K562 (cell line): ENCODE measurements at regions not wholly inside any gene's neighbourhood (a gene's known extent, or its start where the extent isn't known, plus 50 kb on each side); places are given as distances from the start of the nearest gene placed in this dataset.

Experiments used
- CTCF ChIP-seq, 3 experiments: IDR thresholded peaks in 2 of 3; conservative IDR thresholded peaks in 1 of 3; 2 replicates each; pipeline ENCODE4 v1.5.1; 2011 to 2012; ENCODE audit warnings: low read length in 3 of 3, mild to moderate bottlenecking in 3 of 3, control low read depth in 2 of 3, improper control_type of control experiment in 1 of 3, inconsistent platforms in 1 of 3, low read depth in 1 of 3, mixed read lengths in 1 of 3, moderate library complexity in 1 of 3; ENCODE audit not compliant: insufficient read depth in 2 of 3
- GATAD2B ChIP-seq: fragments of 450-650 bp; IDR thresholded peaks from 2 replicates; pipeline ENCODE4 v1.6.1; 2017; ENCODE audit warnings: mild to moderate bottlenecking, borderline replicate concordance
- RCOR1 ChIP-seq, 2 experiments: IDR thresholded peaks; 2 replicates each; pipeline ENCODE4 v1.6.1; 2012; ENCODE audit warnings: low read depth in 2 of 2, low read length in 2 of 2, borderline replicate concordance in 1 of 2, improper control_type of control experiment in 1 of 2
- SETDB1 ChIP-seq: IDR thresholded peaks from one replicate; pipeline ENCODE4 v1.6.1; 2012; ENCODE audit warnings: low read length, control low read depth, inconsistent platforms
- SMAD1 ChIP-seq: fragments of 150-350 bp; IDR thresholded peaks from 2 replicates; pipeline ENCODE4 v1.6.1; 2014; ENCODE audit warnings: low read length, low read depth; ENCODE audit not compliant: partially characterized antibody
- TAF7 ChIP-seq: fragments of 450-650 bp; IDR thresholded peaks from 2 replicates; pipeline ENCODE4 v1.6.1; 2016; ENCODE audit warnings: missing genetic modification characterization, missing compliant biosample characterization
- ZBTB33 ChIP-seq: sonication (generic); formaldehyde crosslinking; IDR thresholded peaks from 2 replicates; pipeline ENCODE4 v1.8.1; 2023; ENCODE audit warnings: mild to moderate bottlenecking, missing genetic modification reagents
- ZBTB8A ChIP-seq: fragments of 450-650 bp; IDR thresholded peaks from 2 replicates; pipeline ENCODE4 v1.6.1; 2018; ENCODE audit warnings: mild to moderate bottlenecking, moderate library complexity; ENCODE audit not compliant: partially characterized antibody
- ZNF444 ChIP-seq: fragments of 250-450 bp; sonication (Bioruptor Pico); IDR thresholded peaks from 2 replicates; pipeline ENCODE4 v1.4.0; 2020; ENCODE audit warnings: mild to moderate bottlenecking, moderate library complexity
- ZSCAN29 ChIP-seq: fragments of 450-650 bp; IDR thresholded peaks from 2 replicates; pipeline ENCODE4 v1.6.1; 2017

GRCh38 chr15:87638554-87639083 is 617.9 kb downstream of the NTRK3 start:
- TF ChIP-seq CTCF (IDR thresholded peaks at IDR 0.05 in 2 of 3, conservative IDR thresholded peaks at IDR 0.05 in 1 of 3; ENCODE audit: insufficient read depth in 2 of 3, low read depth in 1 of 3, low read length in 3 of 3) (no peak), GATAD2B (no peak), ZBTB33 (no peak), RCOR1 (IDR thresholded peaks at IDR 0.05; ENCODE audit: borderline replicate concordance in 1 of 2, low read depth in 2 of 2, low read length in 2 of 2) (no peak), SMAD1 (no peak), ZSCAN29 (no peak), ZNF444 (no peak), ZBTB8A (no peak), TAF7 (tag) (no peak), SETDB1 (no peak)
